GM18508 (cell line): ENCODE measurements at regions not wholly inside any gene's neighbourhood (a gene's known extent, or its start where the extent isn't known, plus 50 kb on each side); places are given as distances from the start of the nearest gene placed in this dataset.
A peak's percentile ranks its signal among the peaks of the same experiment; 100 is the strongest.

Experiments used
- ATAC-seq: cut with Tn5 transposase; IDR thresholded peaks from one replicate; pipeline ENCODE4 v1.9.1; 2021; ENCODE audit warnings: moderate number of reproducible peaks; ENCODE audit not compliant: insufficient read depth, unreplicated experiment

DNA sequence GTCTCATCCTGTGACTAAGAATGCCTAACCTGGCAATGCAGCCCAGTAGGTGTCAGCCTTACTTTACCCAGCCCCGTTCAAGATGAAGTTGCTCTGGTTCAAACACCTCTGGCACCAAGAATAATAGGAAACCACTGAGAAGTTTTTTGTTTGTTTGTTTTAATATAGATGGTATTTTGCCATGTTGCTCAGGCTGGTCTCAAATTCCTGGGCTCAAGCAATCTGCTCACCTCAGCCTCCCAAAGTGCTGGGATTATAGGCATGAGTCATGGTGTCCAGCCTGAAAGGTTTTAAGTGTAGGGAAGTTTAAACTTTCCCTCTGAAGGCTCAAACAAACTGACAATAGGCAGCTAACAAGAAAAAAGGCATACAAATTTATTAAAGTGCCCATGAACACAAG lies 51.2 kb upstream of the ABCC4 start:
- ATAC-seq = no peak

DNA sequence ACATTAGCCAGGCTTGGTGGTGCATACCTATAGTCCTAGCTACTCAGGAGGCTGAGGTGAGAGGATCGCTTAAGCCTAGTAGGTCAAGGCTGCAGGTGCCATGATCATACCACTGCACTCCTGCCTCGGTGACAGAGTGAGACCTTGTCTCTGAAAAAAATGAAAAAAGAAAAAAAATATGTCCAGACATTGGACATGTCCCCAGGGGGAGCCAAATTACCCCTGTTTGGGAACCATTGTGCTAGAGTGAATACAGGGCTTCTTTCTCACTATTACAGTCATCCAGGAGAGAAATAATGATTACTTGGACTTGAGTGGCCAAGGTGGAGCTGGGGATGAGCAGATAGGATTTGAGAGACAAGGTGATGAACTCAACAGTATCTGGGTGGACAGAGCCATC lies 52.9 kb upstream of the ABCC4 start:
- no peak for ATAC-seq

DNA sequence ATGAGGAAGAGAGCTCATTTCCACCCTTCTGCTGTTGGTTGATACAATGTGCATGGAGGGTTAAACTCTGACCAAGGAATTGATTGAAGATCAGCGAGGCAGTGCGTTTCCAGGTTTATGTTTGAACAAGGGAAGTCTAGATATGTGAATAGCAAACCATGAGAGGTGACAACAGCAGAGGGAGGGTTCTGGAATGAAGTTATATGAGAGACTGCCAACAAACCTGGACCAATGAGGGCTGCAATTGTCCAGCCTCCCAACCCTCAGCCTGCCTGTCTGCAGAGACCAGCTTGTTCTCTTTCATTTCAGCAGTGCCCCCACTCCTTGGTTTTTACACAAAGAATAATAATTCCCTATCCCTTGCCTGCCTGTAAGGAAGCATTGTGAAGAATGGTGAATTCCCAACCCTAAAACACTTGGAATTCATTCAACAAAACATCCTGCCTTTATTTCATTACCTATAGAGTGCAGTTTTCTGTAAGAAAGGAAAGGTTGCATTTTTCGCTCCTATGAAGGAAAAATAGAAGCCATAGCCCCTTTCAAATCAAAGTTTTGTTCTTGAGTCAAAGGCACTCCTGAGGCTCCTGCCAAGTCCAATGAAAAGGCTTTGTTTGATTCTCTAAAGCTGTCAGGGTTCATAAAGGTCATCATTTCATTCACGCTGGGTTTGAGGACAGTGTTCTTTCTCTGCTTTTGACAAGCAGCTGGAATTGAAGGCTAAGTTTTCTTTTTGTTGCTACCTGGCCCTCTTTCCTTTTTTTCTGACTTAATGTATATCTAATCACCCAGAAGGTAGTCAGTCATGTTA lies 53.6 kb upstream of the ABCC4 start:
- no peak for ATAC-seq

DNA sequence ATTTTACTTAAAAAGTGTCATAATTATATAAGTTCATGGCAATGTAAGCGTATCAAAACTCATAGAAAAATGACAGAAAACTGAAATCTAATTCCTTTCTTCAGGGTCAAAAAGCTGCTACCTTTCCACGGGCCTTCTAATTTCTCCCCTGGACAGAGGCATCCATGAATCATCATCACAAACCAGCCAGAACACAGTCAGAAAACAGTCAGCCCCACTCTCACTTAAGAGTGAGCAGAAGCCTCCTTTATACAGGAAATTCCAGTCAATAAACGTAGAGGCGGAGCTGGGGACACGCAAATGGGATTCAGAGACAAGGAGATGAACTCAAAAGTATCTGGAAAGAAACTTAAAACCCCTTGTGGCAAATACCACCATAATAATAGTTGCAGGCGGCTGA lies 54.2 kb upstream of the ABCC4 start:
- no peak for ATAC-seq

DNA sequence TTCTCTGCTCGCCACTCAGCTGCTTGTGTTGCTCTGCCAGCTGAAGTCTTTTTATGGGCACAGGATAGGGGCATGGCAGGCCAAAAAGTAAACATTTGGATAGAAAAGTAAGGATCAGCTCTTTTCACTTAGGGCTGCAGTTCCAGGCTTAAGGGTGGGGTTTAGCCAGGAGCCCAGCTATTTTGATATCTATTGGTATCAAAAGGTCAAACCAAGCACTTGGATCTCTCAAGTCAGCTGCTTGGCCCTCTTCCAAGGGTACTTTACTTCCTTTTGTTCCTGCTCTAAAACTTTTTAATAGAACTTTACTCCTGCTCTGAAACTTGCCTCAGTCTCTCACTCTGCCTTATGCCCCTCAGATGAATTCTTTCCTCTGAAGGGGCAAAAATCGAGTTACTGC lies 55.7 kb upstream of the ABCC4 start:
- ATAC-seq = no peak

DNA sequence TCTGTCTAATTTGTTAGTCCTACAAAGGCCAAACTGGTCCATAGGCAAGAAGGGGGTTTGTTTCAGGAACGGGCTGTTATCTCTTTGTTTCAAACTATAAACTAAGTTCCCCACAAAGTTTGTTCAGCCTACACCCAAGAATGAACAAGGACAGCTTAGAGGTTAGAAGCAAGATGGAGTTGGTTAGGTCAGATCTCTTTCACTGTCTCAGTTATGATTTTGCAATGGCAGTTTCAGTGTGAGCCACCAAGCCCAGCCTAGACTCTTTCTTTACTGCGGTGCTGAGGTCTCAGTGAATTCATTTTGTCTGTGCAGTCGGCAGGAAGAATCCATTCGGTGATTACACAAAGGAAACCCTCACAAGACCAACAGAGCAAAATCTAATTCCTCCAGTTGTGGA lies 56.6 kb upstream of the ABCC4 start:
- ATAC-seq = no peak

DNA sequence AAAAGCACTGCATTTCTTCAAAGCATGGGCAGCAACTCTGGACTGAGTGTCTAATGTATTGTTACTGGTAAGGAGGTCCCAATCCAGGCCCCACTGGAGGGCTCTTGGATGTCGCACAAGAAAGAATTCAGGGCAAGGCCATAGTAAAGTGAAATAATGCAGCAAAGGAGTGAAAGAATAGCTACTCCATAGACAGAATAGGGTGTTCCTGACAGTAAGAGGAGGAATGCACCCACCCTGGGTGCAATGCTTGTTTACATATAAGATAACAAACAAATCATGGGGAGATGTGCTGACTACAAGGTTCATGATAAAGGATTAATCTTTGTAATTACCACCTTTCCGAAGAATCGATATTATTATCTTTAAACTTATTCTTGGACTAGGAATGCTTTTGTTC lies 58.8 kb upstream of the ABCC4 start:
- ATAC-seq = no peak

DNA sequence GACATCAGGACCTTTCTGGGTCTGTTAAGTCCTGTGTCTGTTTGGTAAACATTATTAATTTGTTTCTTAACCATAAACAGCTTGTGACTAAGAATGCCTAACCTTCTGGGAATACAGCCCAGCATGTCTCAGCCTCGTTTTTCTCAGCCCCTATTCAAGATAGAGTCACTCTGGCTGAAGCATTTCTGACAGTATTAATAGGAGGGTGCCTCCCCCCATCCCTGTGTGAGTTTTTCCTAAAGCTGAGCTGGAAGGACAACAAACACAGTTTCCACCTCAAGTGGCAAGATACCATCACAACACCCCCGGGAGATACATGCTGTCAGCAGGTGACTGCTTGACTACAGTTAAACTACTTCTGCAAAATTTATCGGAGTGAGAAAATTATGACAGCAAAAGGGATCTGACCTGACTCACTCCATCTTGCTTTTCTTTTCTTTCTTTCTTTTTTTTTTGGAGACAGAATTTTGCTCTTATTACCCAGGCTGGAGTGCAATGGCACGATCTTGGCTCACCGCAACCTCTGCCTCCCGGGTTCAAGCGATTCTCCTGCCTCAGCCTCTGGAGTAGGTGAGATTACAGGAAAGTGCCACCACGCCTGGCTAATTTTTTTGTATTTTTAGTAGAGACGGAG lies 59.3 kb upstream of the ABCC4 start:
- ATAC-seq = no peak

DNA sequence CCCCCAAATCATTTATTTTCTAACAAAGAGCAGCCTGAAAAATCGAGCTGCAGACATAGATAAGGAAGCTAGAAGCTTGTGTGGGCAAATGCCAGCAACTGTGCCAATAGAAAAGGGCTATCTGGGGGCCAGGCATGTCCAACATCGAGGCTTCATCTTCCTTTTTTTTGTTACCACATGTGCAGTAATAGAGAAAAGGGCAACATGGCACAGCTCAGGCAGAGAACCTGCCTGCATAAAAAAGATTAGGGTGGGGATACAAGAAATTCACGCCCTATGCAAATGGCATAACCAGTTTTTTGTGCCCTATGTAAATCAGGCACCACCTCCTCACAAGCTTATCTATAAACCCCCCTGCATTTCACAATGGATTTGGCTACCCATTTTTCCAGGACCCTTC lies 60.4 kb upstream of the ABCC4 start:
- ATAC-seq = no peak

DNA sequence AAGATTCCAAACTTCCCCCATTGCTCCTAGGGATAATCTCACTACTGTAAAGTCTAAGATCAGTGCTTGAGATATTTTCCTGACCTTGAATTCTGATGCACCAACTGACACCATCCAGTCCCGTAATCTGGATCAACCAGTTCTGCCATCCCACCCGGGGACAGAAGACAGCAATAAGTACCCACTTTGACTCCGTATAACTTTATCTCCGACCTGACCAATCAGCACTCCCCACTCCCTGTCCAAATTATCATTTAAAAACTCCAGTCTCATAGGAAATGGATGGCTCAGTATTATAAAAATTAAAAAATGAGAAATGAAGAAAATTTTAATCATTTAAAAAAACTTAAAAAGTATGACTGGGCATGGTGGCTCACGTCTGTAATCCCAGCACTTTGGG lies 61.4 kb upstream of the ABCC4 start:
- no peak for ATAC-seq

DNA sequence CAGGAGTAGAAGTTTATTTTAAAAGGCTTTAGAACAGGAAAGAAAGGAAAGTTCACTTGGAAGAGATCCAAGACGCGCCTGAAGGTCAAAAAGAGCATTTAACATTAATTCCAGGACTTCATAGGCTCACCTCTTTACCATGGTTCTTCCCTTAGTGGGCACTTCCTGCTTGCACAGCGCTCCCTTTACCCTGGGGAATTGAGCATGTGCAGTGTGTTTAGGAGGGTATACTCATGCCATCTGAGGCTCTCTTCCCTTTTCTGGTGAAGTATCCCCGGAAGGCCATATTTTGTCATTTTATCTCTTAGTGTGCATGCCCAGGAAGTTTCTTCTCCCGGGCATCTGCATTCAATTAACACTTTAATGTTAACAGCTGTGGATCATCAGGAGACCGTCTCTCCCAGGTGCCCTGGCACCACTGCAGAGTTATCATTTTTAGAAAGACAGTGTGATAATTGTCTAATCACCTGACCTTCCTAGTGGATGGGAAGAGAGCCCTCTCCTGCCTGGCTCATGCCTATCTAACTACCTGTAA lies 66.1 kb upstream of the ABCC4 start:
- ATAC-seq = no peak

DNA sequence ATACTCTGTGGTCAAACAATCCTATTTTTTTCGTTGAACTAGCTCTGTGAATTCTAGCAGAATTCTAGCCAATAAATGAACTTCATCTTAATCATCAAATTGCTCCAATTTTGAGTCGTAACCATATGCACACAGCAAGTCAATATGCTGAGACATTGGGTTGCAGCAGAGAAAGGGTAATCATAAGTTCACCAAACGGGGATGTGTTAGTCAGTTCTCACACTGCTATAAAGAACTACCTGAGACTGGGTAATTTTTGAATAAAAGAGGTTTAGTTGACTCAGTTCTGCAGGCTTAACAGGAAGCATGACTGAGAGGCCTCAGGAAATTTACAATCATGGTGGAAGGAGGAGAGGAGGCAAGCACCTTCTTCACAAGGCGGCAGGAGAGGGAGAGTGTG lies 67.7 kb upstream of the ABCC4 start:
- no peak for ATAC-seq

DNA sequence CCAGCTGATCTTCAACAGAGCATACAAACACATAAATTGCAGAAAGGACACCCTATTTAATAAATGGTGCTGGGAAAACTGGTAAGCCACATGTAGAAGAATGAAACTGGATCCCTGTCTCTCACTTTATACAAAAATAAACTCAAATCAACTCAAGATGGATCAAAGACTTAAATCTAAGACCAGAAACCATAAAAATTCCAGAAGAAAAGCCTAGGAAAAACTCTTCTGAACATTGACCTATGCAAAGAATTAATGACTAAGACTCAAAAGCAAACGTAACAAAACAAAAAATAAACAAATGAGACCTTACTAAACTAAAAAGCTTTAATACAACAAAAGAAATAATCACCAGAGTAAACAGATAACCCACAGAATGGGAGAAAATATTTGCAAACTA lies 74.5 kb upstream of the ABCC4 start:
- ATAC-seq = no peak

DNA sequence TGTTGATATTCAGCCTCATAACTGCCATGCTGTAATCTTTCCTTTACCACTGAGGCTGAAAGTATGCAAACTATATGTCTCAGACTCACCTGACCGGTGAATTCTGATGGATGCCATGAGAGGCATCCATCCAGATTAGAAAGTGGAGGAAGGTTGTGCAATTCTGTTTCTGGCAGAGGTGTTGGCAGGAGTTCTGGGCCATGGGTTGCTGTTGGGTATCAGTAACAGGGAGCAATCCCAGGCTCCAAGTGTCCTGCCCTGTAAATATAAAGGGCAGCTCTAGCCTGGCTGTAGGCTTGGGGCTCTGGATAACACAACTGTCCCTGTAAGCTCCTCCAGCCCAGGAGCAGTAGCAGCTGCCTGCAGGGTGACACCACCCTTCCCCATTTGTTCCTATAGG lies 77.4 kb upstream of the ABCC4 start:
- ATAC-seq = no peak

DNA sequence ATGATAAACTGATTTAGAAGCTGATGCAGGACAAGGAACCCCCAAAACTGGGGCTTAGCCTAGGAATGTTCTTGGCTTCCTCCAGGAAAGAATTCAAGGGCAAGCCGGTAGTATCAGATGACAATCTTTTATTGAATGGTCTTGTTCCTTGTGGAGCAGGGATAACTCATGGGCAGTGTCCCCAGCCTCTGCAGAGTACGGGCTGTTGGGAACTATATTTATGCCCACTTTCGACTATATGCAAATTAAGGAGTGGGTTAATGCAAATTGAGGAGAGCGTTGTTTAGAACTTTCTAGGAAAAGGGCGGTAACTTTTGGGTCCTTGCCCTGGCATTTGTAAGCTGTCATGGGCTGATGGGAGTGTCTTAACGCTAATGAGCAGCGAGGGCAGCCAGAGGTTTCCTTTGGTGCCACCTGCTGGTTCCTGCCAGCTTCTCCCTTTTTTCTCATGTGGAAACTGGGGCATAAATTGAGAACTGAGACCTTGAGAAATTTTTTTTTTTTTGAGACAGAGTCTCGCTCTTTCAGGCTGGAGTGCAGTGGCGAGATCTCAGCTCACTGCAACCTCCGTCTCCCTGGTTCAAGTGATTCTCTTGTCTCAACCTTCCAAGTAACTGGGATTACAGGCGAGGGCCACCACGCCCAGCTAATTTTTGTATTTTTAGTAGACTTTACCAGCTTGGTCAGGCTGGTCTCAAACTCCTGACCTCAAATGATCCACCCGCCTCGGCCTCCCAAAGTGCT lies 79.4 kb upstream of the ABCC4 start:
- peak; percentile 73 for ATAC-seq

DNA sequence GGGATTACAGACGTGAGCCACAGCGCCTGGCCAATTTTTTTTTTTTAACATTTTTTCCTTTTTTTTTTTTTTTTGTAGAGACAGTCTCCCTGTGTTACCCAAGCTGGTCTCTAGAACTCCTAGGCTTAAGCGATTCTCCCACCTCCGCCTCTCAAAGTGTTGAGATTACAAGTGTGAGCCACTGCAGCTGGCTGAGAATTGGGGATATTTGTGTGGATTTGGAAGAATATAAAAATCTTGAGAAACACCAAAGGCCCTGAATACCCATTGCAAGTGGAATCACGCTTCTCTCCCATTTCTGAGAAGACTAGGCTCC lies 79.9 kb upstream of the ABCC4 start:
- ATAC-seq = no peak

DNA sequence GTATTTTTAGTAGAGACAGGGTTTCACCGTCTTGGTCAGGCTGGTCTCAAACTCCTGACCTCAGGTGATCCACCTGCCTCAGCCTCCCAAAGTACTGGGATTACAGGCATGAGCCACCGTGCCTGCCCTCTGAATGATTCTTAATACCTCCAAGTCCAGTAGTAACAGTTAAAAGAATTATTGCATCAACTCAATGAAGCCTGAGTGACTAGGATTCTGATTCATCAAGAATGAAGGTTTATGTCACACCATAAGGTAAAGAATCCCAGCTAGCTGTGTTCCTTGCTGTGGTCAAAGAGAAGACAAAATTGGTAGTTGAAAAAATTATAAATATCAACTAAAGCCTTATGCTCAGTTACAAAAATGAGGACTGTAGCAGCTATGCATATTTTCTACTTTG lies 81.2 kb upstream of the ABCC4 start:
- no peak for ATAC-seq

DNA sequence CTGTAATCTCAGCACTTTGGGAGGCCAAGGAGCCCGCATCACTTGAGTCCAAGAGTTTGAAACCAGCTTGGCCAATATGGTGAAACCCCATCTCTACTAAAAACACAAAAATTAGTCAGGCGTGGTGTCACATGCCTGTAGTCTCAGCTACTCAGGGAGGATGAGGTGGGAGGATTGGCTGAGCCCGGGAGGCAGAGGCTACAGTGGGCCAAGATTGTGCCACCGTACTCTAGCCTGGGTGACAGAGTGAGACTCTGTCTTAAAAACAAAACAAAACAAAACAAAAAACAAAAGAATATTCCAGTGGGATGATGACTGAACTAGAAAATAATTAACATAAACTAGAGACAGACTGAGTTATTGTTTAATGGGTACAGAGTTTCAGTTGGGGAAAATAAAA lies 81.7 kb upstream of the ABCC4 start:
- no peak for ATAC-seq

DNA sequence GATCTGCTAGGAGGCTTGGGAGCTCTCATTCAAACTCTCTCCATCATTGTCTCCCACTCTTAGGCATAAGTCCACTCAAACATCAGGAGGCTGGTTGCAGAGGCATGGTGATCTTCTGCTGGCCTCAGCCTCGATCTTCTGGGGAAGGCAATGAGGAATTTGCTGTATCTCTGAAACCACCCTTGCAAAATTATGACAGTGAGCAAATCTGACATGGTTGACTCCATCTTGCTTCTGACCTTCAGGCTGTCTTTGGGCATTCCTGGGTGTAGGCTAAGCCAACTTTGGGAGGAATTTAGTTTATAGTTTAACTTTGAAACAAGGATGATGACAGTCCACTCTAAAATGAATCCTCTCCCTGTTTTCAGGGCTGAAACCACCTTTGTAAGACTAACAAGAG lies 84.1 kb upstream of the ABCC4 start:
- no peak for ATAC-seq

DNA sequence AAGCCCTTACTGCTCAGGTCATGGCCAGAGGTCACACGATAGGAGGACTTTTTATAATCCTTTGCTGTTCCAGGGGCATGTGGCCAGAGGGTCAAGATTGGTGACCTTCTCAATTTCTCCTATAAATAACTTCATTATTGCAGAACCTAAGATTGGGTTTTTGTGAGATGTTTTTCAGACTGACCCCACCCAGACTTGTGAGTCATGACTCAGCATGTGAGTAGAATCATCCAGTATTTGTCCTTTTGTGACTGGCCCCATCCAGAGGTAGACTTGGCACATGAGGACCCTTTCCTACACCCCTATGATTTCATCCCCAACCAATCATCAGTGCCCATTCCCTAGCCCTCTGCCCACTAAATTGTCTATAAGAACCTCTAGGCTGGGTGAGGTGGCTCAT lies 84.5 kb upstream of the ABCC4 start:
- ATAC-seq = no peak

DNA sequence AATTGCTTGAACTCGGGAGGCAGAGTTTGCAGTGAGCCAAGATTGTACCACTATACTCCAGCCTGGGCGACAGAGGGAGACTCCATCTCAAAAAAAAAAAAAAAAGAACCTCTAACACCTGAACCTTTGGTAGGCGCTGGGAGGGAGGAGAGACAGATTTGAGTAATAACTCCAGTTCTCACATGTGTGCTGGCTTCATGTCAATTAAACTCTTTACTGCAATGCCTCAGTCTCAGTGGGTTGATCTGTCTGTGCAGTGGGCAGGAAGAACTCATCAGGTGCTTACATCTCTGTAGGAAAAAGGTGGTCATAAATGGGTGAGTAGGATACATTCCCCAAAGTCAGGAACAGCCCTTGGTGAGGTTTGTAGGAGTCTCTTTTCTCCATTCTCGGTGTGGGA lies 85.1 kb upstream of the ABCC4 start:
- no peak for ATAC-seq
